ENCODE measurements at regions not wholly inside any gene's neighbourhood (a gene's known extent, or its start where the extent isn't known, plus 50 kb on each side); places are given as distances from the start of the nearest gene placed in this dataset.

DNA sequence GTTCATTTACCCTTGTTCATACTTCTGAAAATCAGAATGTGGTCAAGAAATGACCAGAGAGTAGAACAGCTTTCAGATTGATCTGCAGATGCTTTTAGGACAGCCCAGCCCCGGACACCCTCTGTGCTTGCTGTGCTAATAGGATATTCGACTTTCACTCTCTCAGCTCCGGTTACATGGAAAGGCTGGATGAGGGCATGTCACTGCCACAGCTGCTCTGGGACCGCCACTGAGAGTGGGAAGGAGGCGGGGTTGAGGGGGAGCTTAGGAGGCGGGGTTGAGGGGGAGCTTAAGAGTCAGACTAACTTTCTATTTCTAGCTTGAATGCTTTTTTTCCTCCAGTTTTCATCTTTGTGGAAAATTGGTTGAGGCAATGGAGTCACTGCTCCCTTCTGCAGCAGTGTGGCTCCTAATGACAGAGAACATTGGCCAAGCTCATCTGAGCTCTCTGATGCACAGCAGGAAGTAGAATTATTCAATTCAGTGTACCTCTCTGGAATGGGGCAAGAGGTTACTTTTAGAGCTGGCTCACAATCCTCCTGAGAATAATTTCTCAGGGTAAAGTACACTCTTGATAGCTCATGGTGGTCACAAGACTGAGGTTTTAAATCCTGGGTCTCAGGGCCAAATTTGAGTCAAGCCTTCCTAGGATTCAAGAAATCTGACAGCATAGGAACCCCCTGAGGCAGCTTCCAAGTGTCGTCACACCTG, 74.6 kb upstream of the NPAS1 start:
- no peak for DNase-seq (ENCODE audit: low spot score)

- no peak for DNase-seq (ENCODE audit: low spot score)
Observed at GRCh38 chr19:46945694-46946489, 73.7 kb upstream of the NPAS1 start.

- DNase-seq (ENCODE audit: low spot score), result no peak
Observed at GRCh38 chr19:46946611-46947238, 72.9 kb upstream of the NPAS1 start.

DNA sequence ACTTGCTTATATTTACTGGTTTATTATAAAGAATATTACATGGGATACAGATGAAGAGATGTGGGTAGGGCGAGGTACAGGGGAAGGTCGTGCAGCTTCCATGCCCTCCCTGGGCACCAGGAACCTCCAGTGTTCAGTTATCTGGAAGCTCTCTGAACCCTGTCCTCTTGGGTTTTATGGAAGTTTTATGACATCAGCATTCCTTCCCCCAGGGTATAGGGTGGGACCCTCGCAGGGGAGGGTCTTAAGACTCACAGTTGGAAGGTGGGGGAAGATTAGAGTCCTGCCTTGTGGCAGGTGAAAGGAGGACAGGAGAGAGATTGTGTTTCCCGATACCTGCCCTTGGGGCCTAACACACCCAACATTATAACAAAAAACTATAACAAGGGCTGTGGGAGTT, 71.8 kb upstream of the NPAS1 start:
- no peak for DNase-seq (ENCODE audit: low spot score)

DNA sequence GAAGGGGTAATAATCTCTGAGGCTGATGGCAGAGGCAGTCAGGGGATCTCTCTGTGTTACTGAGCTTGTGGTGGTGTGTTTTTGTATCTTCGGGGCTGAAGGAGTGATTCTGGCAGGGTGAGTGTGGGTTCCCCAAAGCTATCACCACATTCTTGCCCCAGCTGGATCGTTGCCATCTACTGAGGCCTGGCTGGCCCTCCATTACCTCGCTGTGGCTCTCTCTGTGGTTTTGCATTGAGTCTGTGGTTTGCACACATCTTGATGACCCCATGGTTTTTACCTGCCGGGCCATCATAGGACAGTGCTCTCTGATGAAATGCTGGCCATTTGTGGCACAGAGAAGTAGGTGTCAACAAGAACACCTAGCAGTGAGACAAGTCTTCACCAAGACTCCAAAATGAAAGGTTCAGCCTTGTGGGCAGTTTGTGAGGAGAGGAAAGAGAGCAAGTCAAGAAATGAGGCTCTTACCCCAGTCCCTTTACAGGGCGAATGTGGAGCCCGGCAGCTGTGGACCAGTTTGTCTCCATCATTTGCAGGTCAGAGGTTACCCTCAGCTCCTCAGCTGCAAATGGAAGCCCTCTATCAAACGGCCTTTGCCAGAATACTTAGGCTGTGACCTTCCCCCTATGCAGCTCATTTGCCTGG, 69.0 kb upstream of the NPAS1 start:
- DNase-seq (ENCODE audit: low spot score), result no peak

DNA sequence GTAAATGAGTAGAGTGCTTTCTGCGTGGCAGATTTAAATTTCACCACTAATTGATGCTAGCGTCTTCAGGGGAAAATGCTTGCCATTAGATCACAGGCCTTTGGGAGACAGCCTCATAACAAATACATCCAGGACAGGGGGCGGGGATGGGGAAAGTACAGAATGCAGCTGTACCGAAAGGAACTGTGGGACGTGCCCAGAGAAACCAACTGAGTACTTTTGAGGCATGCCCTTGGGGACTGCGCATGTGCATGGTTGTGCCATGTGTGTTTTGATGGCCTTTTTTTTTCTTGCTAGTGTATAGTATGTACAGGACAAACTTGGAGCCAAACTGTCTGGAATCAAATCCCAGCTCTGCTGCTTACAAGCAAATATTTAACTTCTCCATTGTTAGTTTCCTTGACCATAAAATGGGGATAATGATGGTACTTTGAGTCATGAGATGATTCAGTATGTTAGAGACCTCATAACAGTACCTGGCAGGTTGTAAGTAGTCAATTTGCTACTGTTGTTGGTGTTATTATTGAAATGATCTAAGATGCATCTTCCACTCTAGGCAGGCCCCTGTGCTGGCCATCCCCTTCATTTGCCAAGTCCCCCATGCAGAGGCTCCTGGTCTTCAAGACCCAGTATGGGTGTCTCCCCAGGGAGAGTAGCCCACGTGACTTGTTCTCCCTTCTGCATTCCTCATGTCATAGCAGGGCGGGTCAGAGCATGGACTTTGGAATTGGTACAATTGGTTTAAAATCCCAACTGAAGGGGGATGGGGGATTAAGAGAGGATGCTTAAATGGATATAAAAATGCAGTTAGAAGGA, 68.3 kb upstream of the NPAS1 start:
- no peak for DNase-seq (ENCODE audit: low spot score)

DNA sequence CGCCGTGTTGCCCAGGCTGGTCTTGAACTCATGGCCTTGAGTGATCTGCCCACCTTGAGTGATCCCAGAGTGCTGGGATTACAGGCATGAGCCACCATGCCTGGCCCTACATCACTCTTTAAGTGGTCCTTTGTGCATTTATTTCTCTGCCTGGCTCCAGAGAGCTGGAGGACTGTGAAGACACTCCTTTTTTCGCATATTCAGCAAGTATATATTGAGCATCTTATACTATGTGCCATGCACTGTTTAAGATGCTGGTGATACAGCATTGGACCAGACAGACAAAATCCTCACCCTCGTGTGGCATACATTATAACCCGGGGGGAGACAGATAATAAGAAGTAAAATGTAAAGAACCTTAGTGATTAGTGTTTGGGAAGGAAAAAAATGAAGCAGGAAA, 66.8 kb upstream of the NPAS1 start:
- DNase-seq (ENCODE audit: low spot score), result no peak

DNA sequence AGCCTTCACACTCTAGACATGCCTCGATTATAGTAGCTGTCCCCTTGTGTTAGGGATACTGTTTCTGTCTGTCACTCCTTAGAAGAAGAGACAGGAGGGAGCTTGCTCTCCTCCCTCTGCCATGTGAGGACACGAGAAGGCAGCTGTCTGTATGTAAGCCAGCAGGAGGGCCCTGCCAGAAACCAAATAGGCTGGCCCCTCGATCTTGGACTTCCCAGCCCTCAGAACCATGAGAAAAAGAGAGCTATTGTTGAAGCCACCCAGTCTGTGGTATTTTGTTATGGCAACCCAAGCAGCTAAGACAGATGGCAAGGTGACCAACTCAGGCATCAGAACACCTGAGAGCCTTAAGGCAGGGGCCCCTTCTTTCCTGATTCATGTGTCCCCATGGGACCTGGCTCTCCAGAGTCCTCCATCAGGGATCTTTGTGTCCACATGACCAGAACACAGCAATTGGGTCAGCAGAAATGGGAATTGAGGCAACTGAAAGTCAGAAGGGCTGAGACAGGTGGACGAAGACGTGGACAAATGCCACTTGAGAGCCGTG, 65.6 kb upstream of the NPAS1 start:
- no peak for DNase-seq (ENCODE audit: low spot score)

GRCh38 chr19:46954502-46954992, 65.1 kb upstream of the NPAS1 start:
- DNase-seq (ENCODE audit: low spot score), result no peak

- no peak for DNase-seq (ENCODE audit: low spot score)
Observed at GRCh38 chr19:46954993-46955812, 64.4 kb upstream of the NPAS1 start.

DNA sequence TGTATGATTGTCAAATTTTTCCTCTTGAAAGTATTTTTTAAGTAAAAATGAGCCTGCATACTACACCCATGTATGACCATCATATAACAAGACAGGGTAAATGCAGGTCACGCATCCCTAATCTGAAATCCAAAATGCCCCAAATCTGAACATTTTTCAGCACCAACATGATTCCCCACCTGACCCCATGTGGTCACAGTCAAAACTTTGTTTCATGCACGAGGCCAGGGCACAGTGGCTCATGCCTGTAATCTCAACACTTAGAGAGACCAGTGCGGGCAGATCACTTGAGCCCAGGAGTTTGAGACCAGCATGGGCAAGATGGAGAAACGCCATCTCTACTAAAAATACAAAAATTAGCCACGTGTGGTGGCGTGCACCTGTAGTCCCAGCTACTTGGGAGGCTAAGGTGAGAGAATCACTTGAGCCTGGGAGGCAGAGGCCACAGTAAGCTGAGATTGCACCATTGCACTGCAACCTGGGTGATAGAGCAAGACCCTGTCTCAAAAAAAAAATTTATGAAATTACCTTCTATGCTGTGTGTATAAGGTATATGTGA, 63.7 kb upstream of the NPAS1 start:
- no peak for DNase-seq (ENCODE audit: low spot score)

GRCh38 chr19:46958532-46958931, 61.1 kb upstream of the NPAS1 start:
- no peak for DNase-seq (ENCODE audit: low spot score)

DNA sequence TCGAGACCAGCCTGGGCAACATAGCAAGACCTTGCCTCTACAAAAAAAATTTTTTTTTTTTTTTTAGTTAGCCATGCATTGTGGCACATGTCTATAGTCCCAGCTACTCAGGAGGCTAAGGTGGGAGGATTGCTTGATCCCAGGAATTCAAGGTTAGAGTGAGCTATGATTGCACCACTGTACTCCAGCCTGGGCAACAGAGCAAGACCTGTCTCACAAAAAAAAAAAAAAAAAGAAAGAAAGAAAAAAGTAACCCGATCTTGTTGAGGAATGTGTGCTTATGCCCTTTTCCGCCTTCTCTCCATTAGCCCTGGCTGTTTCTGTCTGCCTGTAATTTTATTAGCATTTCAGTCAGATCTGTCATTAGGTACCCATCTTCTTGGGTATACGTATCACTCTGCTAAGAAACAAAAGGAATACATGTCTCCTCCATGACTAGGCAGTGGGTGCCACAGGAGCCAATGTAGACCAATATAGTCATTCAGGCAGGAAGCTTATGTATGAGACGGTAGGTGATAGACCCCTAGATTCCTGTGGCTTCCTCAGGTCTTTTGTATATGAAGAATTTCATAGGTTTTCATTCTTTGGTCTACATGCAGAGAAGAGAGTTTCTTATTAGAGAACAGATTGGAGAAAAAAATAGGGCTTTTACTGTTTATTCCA, 59.6 kb upstream of the NPAS1 start:
- DNase-seq (ENCODE audit: low spot score), result no peak

GRCh38 chr19:46962030-46962570, 57.5 kb upstream of the NPAS1 start:
- DNase-seq (ENCODE audit: low spot score), result no peak

DNA sequence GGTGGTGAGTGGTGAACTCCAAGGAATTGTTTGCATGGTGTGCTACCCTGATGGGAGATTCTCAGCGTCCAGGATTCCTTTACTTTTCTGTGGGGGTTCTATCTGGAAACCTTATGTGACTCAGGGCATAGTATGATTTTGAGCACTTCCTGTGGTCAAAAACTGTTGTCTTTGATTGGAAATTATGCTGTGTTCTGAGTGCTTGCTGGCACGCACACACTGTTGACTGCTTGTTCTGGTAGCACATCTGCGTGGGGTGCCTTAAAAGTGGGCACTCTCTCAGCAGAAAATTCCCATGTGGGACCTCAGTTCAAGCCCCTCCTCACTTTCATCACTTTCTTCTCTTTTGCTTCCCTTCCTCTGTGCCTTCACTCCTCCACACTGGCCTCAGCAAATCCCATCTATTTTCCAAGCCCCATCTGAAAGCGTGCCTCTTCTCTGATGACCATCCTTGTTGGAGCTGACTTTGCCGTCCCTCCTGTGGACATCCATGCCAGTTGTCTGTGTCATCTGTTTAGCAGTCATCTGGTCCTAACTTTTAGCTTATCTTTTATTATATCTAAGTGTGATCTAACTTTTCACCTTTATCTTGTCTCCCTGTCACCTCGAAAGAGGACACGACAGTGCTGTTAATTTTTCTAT, 56.4 kb upstream of the NPAS1 start:
- DNase-seq (ENCODE audit: low spot score), result no peak

- no peak for DNase-seq (ENCODE audit: low spot score)
Observed at GRCh38 chr19:46967578-46968032, 52.0 kb upstream of the NPAS1 start.
